Activated CD4-positive, alpha-beta T cell treated with anti-CD3 and anti-CD28 coated beads, Interleukin-2, amount 10 ng/mL, durations not matched to agents 7 days and 5 days (primary cell): ENCODE measurements at regions not wholly inside any gene's neighbourhood (a gene's known extent, or its start where the extent isn't known, plus 50 kb on each side); places are given as distances from the start of the nearest gene placed in this dataset.
"Not testable (repeated sequence)": the region's sequence is repeated elsewhere in the genome, so short reads cannot be mapped to it uniquely, and the experiment has no call there.

Experiments used
- CTCF ChIA-PET: fragments of 350-600 bp; sonication (Branson Sonifier 250); formaldehyde crosslinking; loops from one replicate; lab custom pipeline; 2021; ENCODE audit warnings: antibody characterized with exemption; lab: Charles Lee
- POLR2A ChIA-PET: fragments of 350-600 bp; sonication (Branson Sonifier 250); formaldehyde crosslinking; loops from one replicate; lab custom pipeline; 2021; ENCODE audit warnings: antibody characterized with exemption; lab: Charles Lee
- DNase-seq: peaks from one replicate; pipeline ENCODE4 v3.0.0-alpha.2; 2020
- H3K27ac Mint-ChIP-seq: one replicate; pipeline ENCODE4 v1.8.0; 2021; ENCODE audit warnings: mild to moderate bottlenecking, moderate library complexity, mixed read lengths
- H3K27me3 Mint-ChIP-seq: one replicate; pipeline ENCODE4 v1.8.0; 2021; ENCODE audit warnings: mixed read lengths
- H3K36me3 Mint-ChIP-seq: one replicate; pipeline ENCODE4 v1.8.0; 2021; ENCODE audit warnings: low read depth, mixed read lengths
- H3K4me1 Mint-ChIP-seq: one replicate; pipeline ENCODE4 v1.8.0; 2021; ENCODE audit warnings: mixed read lengths
- H3K4me3 Mint-ChIP-seq: one replicate; pipeline ENCODE4 v1.8.0; 2021; ENCODE audit warnings: mild to moderate bottlenecking, moderate library complexity, mixed read lengths
- H3K9me3 Mint-ChIP-seq: one replicate; pipeline ENCODE4 v1.8.0; 2021; ENCODE audit warnings: mixed read lengths

- Mint-ChIP-seq H3K9me3 (peaks cover 15% of the 10 kb centered on the region), H3K27ac (no peak overlapping the region), H3K27me3 (no peaks in the 10 kb centered on the region), H3K4me3 (no peak overlapping the region), H3K36me3 (no peaks in the 10 kb centered on the region), H3K4me1 (no peaks in the 10 kb centered on the region)
- POLR2A ChIA-PET: no interaction called here
- DNase-seq: no peak
- CTCF ChIA-PET: no interaction called here
Measured at GRCh38 chr14:84098261-84098660, 1431.7 kb upstream of the FLRT2 start.

GRCh38 chr14:84099560-84099959 is 1430.4 kb upstream of the FLRT2 start:
- DNase-seq, H3K27me3 Mint-ChIP-seq, CTCF ChIA-PET, H3K4me1 Mint-ChIP-seq, H3K4me3 Mint-ChIP-seq, H3K27ac Mint-ChIP-seq, H3K36me3 Mint-ChIP-seq, POLR2A ChIA-PET: not testable (repeated sequence)
- H3K9me3 Mint-ChIP-seq: peaks cover 18% of the 10 kb centered on the region

GRCh38 chr14:84107835-84108343 is 1422.1 kb upstream of the FLRT2 start:
- ChIA-PET CTCF (no interaction called here), POLR2A (no interaction called here)
- Mint-ChIP-seq H3K9me3 (peaks cover 11% of the 10 kb centered on the region), H3K4me3 (no peak overlapping the region), H3K4me1 (no peaks in the 10 kb centered on the region), H3K36me3 (no peaks in the 10 kb centered on the region), H3K27me3 (no peaks in the 10 kb centered on the region), H3K27ac (no peak overlapping the region)
- no peak for DNase-seq

GRCh38 chr14:84108746-84109457 is 1421.0 kb upstream of the FLRT2 start:
- CTCF ChIA-PET: no interaction called here
- Mint-ChIP-seq H3K9me3 (peaks cover 15% of the 10 kb centered on the region), H3K4me1 (no peaks in the 10 kb centered on the region), H3K4me3 (no peak overlapping the region), H3K27ac (no peak overlapping the region), H3K27me3 (no peaks in the 10 kb centered on the region), H3K36me3 (no peaks in the 10 kb centered on the region)
- DNase-seq: no peak
- POLR2A ChIA-PET: no interaction called here

- peaks cover 16% of the 10 kb centered on the region for H3K9me3 Mint-ChIP-seq
- no peak overlapping the region for H3K4me3 Mint-ChIP-seq
- no peaks in the 10 kb centered on the region for H3K36me3 Mint-ChIP-seq
- no peak for DNase-seq
- H3K27me3 Mint-ChIP-seq: no peaks in the 10 kb centered on the region
- POLR2A ChIA-PET: no interaction called here
- no peak overlapping the region for H3K27ac Mint-ChIP-seq
- no peaks in the 10 kb centered on the region for H3K4me1 Mint-ChIP-seq
- CTCF ChIA-PET: no interaction called here
Measured at GRCh38 chr14:84112589-84112988, 1417.4 kb upstream of the FLRT2 start.

GRCh38 chr14:84125676-84126075 is 1404.3 kb upstream of the FLRT2 start:
- no peaks in the 10 kb centered on the region for H3K27me3 Mint-ChIP-seq
- no peaks in the 10 kb centered on the region for H3K9me3 Mint-ChIP-seq
- POLR2A ChIA-PET: no interaction called here
- H3K4me3 Mint-ChIP-seq: no peak overlapping the region
- CTCF ChIA-PET: no interaction called here
- no peaks in the 10 kb centered on the region for H3K36me3 Mint-ChIP-seq
- DNase-seq: no peak
- H3K4me1 Mint-ChIP-seq: no peaks in the 10 kb centered on the region
- H3K27ac Mint-ChIP-seq: no peak overlapping the region

GRCh38 chr14:84127495-84127894 is 1402.4 kb upstream of the FLRT2 start:
- no peaks in the 10 kb centered on the region for H3K27me3 Mint-ChIP-seq
- no peaks in the 10 kb centered on the region for H3K36me3 Mint-ChIP-seq
- POLR2A ChIA-PET: no interaction called here
- CTCF ChIA-PET: no interaction called here
- H3K9me3 Mint-ChIP-seq: peaks cover 4% of the 10 kb centered on the region
- DNase-seq: no peak
- H3K27ac Mint-ChIP-seq: no peak overlapping the region
- no peak overlapping the region for H3K4me3 Mint-ChIP-seq
- H3K4me1 Mint-ChIP-seq: no peaks in the 10 kb centered on the region

GRCh38 chr14:84128050-84128449 is 1401.9 kb upstream of the FLRT2 start:
- no peak overlapping the region for H3K27ac Mint-ChIP-seq
- POLR2A ChIA-PET: no interaction called here

GRCh38 chr14:84129007-84129406 is 1400.9 kb upstream of the FLRT2 start:
- no peaks in the 10 kb centered on the region for H3K27me3 Mint-ChIP-seq
- H3K9me3 Mint-ChIP-seq: peaks cover 4% of the 10 kb centered on the region
- H3K4me1 Mint-ChIP-seq: no peaks in the 10 kb centered on the region
- H3K36me3 Mint-ChIP-seq: no peaks in the 10 kb centered on the region
- no peak overlapping the region for H3K27ac Mint-ChIP-seq
- DNase-seq: no peak
- H3K4me3 Mint-ChIP-seq: no peak overlapping the region
- ChIA-PET POLR2A (no interaction called here), CTCF (no interaction called here)

More at GRCh38 chr14:84128050-84128449, 1401.9 kb upstream of the FLRT2 start:
- CTCF ChIA-PET: no interaction called here
- H3K4me1 Mint-ChIP-seq: no peaks in the 10 kb centered on the region
- H3K27me3 Mint-ChIP-seq: no peaks in the 10 kb centered on the region
- H3K36me3 Mint-ChIP-seq: no peaks in the 10 kb centered on the region
- DNase-seq: no peak
- peaks cover 4% of the 10 kb centered on the region for H3K9me3 Mint-ChIP-seq
- no peak overlapping the region for H3K4me3 Mint-ChIP-seq

- Mint-ChIP-seq H3K4me3 (no peak overlapping the region), H3K27me3 (no peaks in the 10 kb centered on the region), H3K27ac (no peak overlapping the region), H3K9me3 (peaks cover 4% of the 10 kb centered on the region), H3K4me1 (no peaks in the 10 kb centered on the region), H3K36me3 (no peaks in the 10 kb centered on the region)
- ChIA-PET CTCF (no interaction called here), POLR2A (no interaction called here)
- DNase-seq: no peak
Measured at GRCh38 chr14:84129941-84130340, 1400.0 kb upstream of the FLRT2 start.

GRCh38 chr14:84131924-84132323 is 1398.0 kb upstream of the FLRT2 start:
- peaks cover 7% of the 10 kb centered on the region for H3K9me3 Mint-ChIP-seq
- H3K4me1 Mint-ChIP-seq: no peaks in the 10 kb centered on the region
- H3K4me3 Mint-ChIP-seq: no peak overlapping the region
- no peaks in the 10 kb centered on the region for H3K36me3 Mint-ChIP-seq
- H3K27ac Mint-ChIP-seq: no peak overlapping the region
- POLR2A ChIA-PET: no interaction called here
- H3K27me3 Mint-ChIP-seq: no peaks in the 10 kb centered on the region
- DNase-seq: no peak
- CTCF ChIA-PET: no interaction called here

GRCh38 chr14:84144166-84144565 is 1385.8 kb upstream of the FLRT2 start:
- no peak for DNase-seq
- ChIA-PET CTCF (interaction anchor here (1.2 kb wide), 1 partner anchor 9 kb away, joined by 3 read pairs; no protein-coding TSS in a partner anchor), POLR2A (no interaction called here)

GRCh38 chr14:84152452-84152851 is 1377.5 kb upstream of the FLRT2 start:
- Mint-ChIP-seq H3K4me3 (no peak overlapping the region), H3K9me3 (peaks cover 10% of the 10 kb centered on the region), H3K27me3 (no peaks in the 10 kb centered on the region), H3K36me3 (no peaks in the 10 kb centered on the region), H3K4me1 (no peaks in the 10 kb centered on the region), H3K27ac (no peak overlapping the region)
- ChIA-PET POLR2A (no interaction called here), CTCF (interaction anchor here (1.2 kb wide), 1 partner anchor 9 kb away, joined by 3 read pairs; no protein-coding TSS in a partner anchor)
- no peak for DNase-seq

More at GRCh38 chr14:84144166-84144565, 1385.8 kb upstream of the FLRT2 start:
- no peaks in the 10 kb centered on the region for H3K27me3 Mint-ChIP-seq
- H3K4me3 Mint-ChIP-seq: no peak overlapping the region
- peaks cover 12% of the 10 kb centered on the region for H3K9me3 Mint-ChIP-seq
- H3K36me3 Mint-ChIP-seq: no peaks in the 10 kb centered on the region
- no peaks in the 10 kb centered on the region for H3K4me1 Mint-ChIP-seq
- H3K27ac Mint-ChIP-seq: no peak overlapping the region

- POLR2A ChIA-PET: no interaction called here
- CTCF ChIA-PET: no interaction called here
- no peak overlapping the region for H3K27ac Mint-ChIP-seq
- H3K9me3 Mint-ChIP-seq: peaks cover 9% of the 10 kb centered on the region
- no peaks in the 10 kb centered on the region for H3K27me3 Mint-ChIP-seq
- DNase-seq: no peak
- no peak overlapping the region for H3K4me3 Mint-ChIP-seq
- no peaks in the 10 kb centered on the region for H3K4me1 Mint-ChIP-seq
- H3K36me3 Mint-ChIP-seq: no peaks in the 10 kb centered on the region
Measured at GRCh38 chr14:84162633-84163032, 1367.3 kb upstream of the FLRT2 start.
